HG03565 (cell line): ENCODE measurements at regions not wholly inside any gene's neighbourhood (a gene's known extent, or its start where the extent isn't known, plus 50 kb on each side); places are given as distances from the start of the nearest gene placed in this dataset.

Experiments used
- ATAC-seq: cut with Tn5 transposase; IDR thresholded peaks from one replicate; pipeline ENCODE4 v1.9.1; 2021; ENCODE audit warnings: mild to moderate bottlenecking, moderate library complexity; ENCODE audit not compliant: unreplicated experiment

GRCh38 chr6:140871911-140872310, 1260.8 kb upstream of the GJE1 start:
- no peak for ATAC-seq

- ATAC-seq = no peak
Measured at GRCh38 chr6:140867336-140867735, 1265.4 kb upstream of the GJE1 start.

- no peak for ATAC-seq
Measured at GRCh38 chr6:140858381-140858971, 1274.2 kb upstream of the GJE1 start.

GRCh38 chr6:140857739-140858380, 1274.9 kb upstream of the GJE1 start:
- ATAC-seq = no peak

GRCh38 chr6:140855520-140855919, 1277.2 kb upstream of the GJE1 start:
- no peak for ATAC-seq

DNA sequence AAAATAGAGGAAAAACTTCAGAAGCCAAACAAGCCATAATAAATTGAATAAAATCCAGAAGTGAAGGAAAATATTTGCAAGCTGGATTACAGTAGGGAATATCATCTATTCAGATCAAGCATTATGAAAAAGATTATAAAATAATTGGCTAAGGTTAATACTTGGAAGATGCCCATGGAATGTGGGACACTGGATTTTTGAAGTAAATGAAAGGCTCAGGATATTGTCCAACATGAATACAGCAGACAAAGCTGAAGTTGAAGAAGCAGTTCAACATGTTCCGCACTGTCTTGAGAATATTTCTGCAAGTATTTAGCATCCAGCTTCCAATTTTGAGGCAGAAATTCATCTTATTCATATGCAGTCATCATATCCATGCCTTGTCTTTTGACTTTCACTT, 1278.4 kb upstream of the GJE1 start:
- ATAC-seq = no peak

- ATAC-seq = no peak
Measured at GRCh38 chr6:140850438-140850837, 1282.3 kb upstream of the GJE1 start.

DNA sequence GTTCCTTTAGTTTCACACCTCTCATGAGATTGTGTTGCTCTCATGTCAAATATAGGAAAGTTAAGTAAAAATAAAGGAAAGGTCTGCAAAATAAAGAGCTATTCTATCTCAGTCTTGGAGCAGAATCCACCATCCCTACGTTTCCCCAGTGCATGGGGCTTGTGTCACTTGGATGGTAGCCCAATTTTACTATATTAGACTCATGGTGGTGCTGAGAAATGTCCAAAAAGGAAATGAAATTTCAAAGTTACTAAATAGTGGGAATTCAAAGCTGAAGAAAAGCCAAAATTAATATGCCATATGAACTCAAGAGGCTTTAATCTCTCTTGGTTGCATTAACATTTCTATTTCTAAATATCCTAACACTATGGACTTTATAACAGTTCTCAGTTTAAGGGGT, 1283.3 kb upstream of the GJE1 start:
- ATAC-seq = no peak

DNA sequence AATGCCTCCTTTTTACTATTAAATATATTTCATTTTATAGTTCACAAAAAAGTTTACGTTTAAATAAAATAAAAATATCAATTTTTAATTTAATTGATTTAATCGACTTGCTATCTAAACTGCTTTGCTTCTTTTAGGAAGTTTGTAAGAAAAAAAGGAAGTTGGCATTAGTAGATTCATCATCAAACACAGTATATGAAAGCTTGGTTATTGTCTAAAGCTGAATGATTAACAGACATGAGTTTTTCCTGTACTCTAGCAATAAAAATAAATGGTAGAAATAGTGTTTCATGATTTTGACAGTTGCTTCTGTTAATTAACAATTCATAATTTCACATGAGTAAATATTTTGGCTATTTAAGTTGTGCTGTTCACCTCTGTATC, 1285.5 kb upstream of the GJE1 start:
- ATAC-seq = no peak

GRCh38 chr6:140846503-140847261, 1286.0 kb upstream of the GJE1 start:
- no peak for ATAC-seq

DNA sequence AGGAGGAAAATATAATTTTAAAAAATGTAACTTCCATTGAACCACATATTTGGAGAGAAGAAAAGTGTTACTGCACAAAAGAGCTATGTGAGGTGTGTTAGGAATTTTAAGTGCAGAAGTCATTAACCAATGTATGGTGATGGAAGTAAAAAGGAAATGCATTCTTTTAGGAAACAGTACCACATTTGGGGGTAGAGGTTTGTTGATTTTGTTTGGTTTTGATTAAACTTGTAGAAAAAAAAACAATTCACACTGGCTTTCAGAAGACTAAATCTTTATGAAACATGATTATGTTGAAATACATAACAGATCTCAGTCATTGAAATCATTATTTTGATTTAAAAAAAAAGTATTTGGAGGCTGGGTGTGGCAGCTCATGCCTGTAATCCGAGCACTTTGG, 1287.0 kb upstream of the GJE1 start:
- ATAC-seq = no peak

DNA sequence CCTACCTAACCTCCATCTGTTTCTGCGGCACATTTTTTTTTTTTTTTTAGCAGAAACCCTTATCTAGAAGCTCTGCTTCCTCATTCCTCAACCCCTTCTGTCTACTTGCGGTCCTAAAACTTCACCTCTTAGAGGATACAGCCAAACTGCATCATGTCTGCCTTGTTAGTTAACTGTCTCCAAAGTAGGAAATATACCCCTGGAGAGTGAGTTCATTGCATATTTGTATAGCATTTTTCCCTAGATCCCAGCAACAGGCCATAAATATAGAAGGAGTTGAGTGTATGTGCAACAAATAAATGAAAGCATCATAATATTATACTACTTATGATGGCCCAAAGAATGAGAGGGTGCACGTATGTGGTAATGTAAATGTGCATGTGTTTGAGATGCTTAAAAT, 1288.6 kb upstream of the GJE1 start:
- no peak for ATAC-seq

DNA sequence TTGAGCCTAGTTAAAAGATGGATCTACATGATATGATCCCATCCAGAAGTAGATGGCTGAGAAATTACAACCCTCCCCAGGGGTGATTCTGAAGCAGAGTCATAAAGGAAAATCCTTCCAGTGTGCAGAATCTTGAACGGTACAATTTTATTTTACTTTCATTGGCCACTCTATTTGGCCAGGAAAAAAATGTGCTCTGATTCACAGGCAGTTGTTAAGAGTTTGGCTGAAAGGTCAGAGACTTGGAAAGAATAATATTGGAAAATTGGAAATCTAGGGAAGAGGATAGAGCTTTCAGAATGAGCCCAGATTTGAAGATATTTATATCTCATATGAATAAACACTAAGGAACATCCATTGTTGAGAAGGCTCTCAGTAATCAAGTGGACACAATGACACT, 1299.3 kb upstream of the GJE1 start:
- no peak for ATAC-seq

GRCh38 chr6:140830666-140831065, 1302.1 kb upstream of the GJE1 start:
- no peak for ATAC-seq

GRCh38 chr6:140828856-140829255, 1303.9 kb upstream of the GJE1 start:
- no peak for ATAC-seq

DNA sequence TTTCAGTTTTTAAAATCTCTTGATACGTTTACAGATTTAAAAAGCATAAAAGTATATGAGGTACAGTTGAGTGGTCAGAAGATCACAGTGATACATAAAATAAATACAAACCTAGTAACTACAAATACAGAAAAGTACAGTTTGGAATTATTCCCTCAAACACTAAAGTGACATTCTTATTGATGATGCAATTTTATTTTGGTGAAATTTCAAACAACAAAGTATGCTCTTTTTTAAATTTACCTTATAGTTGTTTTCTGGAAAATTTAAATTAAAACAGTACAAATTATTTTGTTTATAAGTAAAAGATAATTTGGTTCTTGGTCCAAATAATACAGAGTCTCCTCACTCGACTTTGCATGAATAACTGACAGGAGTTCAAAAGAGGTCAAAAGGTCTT, 1305.1 kb upstream of the GJE1 start:
- ATAC-seq = no peak

DNA sequence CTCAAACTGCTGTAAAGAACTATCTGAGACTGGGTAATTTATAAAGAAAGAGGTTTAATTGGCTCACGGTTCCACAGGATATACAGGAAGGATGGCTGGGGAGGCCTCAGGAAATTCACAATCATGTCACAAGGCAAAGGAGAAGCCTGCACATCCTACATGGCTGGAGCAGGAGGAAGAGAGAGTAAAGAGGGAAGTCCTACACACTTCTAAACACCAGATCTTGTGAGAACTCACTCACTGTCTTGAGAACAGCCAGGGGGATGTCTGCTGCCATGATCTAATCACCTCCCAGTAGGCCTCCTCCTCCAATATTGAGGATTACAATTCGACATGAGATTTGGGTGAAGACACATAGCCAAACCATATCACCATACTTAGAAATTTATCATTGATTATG, 1307.0 kb upstream of the GJE1 start:
- ATAC-seq = no peak

GRCh38 chr6:140824595-140824994, 1308.1 kb upstream of the GJE1 start:
- ATAC-seq = no peak

DNA sequence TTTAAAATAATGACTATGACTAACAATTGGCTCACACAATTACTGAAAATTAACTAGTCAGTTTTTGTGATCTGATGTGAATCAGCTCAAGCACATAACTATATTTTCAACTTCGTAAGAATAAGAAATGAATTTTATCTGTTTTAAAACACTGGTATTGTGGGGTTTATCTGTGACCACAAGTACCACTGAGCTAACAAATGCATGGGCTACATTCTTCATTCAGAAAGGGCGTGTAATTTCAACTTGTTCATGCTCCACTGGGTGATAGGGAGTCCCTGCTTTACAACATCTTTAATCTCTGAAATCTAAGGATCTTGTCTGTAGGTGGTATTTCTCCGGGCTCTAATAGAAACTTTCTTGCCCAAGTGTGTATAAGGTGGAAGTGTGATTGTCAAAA, 1311.5 kb upstream of the GJE1 start:
- no peak for ATAC-seq

DNA sequence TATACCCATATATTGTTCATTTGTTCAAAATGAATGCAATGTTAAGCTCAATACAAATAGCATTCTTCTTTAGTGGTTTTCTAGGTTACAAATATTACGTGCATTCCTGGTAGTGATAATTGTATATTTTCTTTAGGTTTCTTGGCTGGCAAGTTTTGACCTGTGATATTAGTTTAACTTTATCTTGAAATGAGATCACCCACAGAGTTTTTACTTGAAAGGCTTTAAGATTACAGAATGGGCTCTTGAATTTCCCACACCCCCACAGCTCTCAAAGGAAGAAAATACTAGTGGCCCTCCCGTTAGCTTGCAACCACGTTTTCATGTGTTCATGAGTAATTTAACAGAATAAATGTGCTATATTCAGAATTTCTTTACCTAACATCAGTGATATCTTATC, 1315.5 kb upstream of the GJE1 start:
- no peak for ATAC-seq

- no peak for ATAC-seq
Measured at GRCh38 chr6:140816681-140817080, 1316.0 kb upstream of the GJE1 start.

DNA sequence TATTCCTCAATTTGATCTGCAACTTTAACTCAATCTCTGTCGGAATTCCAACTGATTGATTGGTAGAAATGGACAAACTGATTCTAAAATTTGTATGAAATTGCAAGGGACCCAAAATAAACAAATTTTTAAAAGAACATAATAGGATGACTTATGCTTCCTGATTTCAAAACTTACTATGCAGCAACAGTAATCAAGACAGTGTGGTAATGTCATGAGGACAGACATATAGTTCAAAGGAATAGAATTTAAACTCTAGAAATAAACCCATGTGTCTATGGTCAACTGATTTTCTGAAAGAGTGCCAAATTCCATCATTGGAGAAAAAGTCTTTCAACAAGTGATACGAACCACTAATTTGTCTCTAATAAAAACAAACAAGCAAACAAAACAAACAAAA, 1320.1 kb upstream of the GJE1 start:
- no peak for ATAC-seq
